T47D (cell line): ENCODE measurements at regions not wholly inside any gene's neighbourhood (a gene's known extent, or its start where the extent isn't known, plus 50 kb on each side); places are given as distances from the start of the nearest gene placed in this dataset.

Source experiments
- DNase-seq, 2 experiments: peaks; one replicate each; pipeline versions ENCODE4 v3.0.0 to v3.0.0-alpha.2; 2011 to 2012; ENCODE audit warnings: low read depth in 1 of 2, low spot score in 1 of 2
- JUND ChIP-seq: IDR thresholded peaks from 2 replicates; pipeline ENCODE4 v1.6.1; 2012; ENCODE audit warnings: low read depth
- in situ Hi-C: cut with HindIII; loops from 2 replicates; pipeline ENCODE4 v1.10.0; 2016; ENCODE audit warnings: low sequenced_read_pairs, low pct_unique_long_range_greater_than_20kb

- in situ Hi-C loops: no loop called here
- no peak for TF ChIP-seq JUND
- DNase-seq: no peak
Observed at GRCh38 chr7:86025807-86026206, 617.9 kb upstream of the GRM3 start.

- no peak for DNase-seq
- TF ChIP-seq JUND: no peak
- in situ Hi-C loops: no loop called here
Observed at GRCh38 chr7:86013662-86014061, 630.0 kb upstream of the GRM3 start.

GRCh38 chr7:86012971-86013370 lies 630.7 kb upstream of the GRM3 start:
- DNase-seq: no peak
- in situ Hi-C loops: no loop called here
- no peak for TF ChIP-seq JUND

- in situ Hi-C loops: no loop called here
- no peak for TF ChIP-seq JUND
- no peak for DNase-seq
Observed at GRCh38 chr7:86008898-86009297, 634.8 kb upstream of the GRM3 start.

GRCh38 chr7:86006909-86007308 lies 636.8 kb upstream of the GRM3 start:
- TF ChIP-seq JUND: no peak
- in situ Hi-C loops: no loop called here
- no peak for DNase-seq

- no peak for DNase-seq
- in situ Hi-C loops: no loop called here
- TF ChIP-seq JUND: no peak
Observed at GRCh38 chr7:86002858-86003257, 640.9 kb upstream of the GRM3 start.

- in situ Hi-C loops: no loop called here
- no peak for TF ChIP-seq JUND
- DNase-seq: no peak
Observed at GRCh38 chr7:85997515-85997914, 646.2 kb upstream of the GRM3 start.

GRCh38 chr7:85995101-85995500 lies 648.6 kb upstream of the GRM3 start:
- DNase-seq: no peak
- in situ Hi-C loops: no loop called here
- no peak for TF ChIP-seq JUND

- no peak for TF ChIP-seq JUND
- in situ Hi-C loops: no loop called here
- DNase-seq: no peak
Observed at GRCh38 chr7:85980740-85981139, 663.0 kb upstream of the GRM3 start.

- in situ Hi-C loops: no loop called here
- no peak for TF ChIP-seq JUND
- no peak for DNase-seq
Observed at GRCh38 chr7:85974176-85974575, 669.5 kb upstream of the GRM3 start.

GRCh38 chr7:85972504-85973141 lies 671.1 kb upstream of the GRM3 start:
- no peak for DNase-seq
- in situ Hi-C loops: no loop called here
- no peak for TF ChIP-seq JUND

GRCh38 chr7:85954961-85955360 lies 688.7 kb upstream of the GRM3 start:
- DNase-seq: no peak
- in situ Hi-C loops: no loop called here

GRCh38 chr7:85950871-85951270 lies 692.8 kb upstream of the GRM3 start:
- in situ Hi-C loops: no loop called here
- no peak for TF ChIP-seq JUND
- DNase-seq: no peak

More at GRCh38 chr7:85954961-85955360, 688.7 kb upstream of the GRM3 start:
- TF ChIP-seq JUND: no peak

- no peak for DNase-seq
- TF ChIP-seq JUND: no peak
- in situ Hi-C loops: no loop called here
Observed at GRCh38 chr7:85950418-85950817, 693.3 kb upstream of the GRM3 start.
